Body of pancreas (tissue), 4 donors: ENCODE measurements at regions not wholly inside any gene's neighbourhood (a gene's known extent, or its start where the extent isn't known, plus 50 kb on each side); places are given as distances from the start of the nearest gene placed in this dataset.

Source experiments
- CTCF ChIP-seq, 7 experiments: fragments of 450-650 bp in 4 of 7; fragments of 200-600 bp in 3 of 7; sonication (generic) in 3 of 7; IDR thresholded peaks; one replicate each; pipeline ENCODE4 v1.5.1; 2016 to 2019; ENCODE audit warnings: antibody characterized with exemption in 7 of 7
- POLR2A ChIP-seq, 3 donors: fragments of 450-650 bp; IDR thresholded peaks; one replicate each; pipeline ENCODE4 v1.6.1; 2016; ENCODE audit warnings: antibody characterized with exemption in 3 of 3, mild to moderate bottlenecking in 2 of 3

GRCh38 chr4:10381146-10381545 lies 76.1 kb downstream of the ZNF518B start:
- TF ChIP-seq CTCF (IDR thresholded peaks at IDR 0.05) (no peak), POLR2A (IDR thresholded peaks at IDR 0.05) (no peak)
